ENCODE measurements at regions not wholly inside any gene's neighbourhood (a gene's known extent, or its start where the extent isn't known, plus 50 kb on each side); places are given as distances from the start of the nearest gene placed in this dataset.

GRCh38 chr3:28136607-28137216, 104.7 kb upstream of the CMC1 start:
- Histone ChIP-seq H3K27me3 (ENCODE audit: control insufficient read depth in 4 of 4, insufficient read depth in 4 of 4, low read length in 3 of 4) (no peaks in the 10 kb centered on the region), H3K9ac (ENCODE audit: low read depth in 1 of 2, low read length in 2 of 2) (no peak overlapping the region), H3K27ac (ENCODE audit: low read depth in 1 of 2, low read length in 2 of 2) (no peak overlapping the region), H3K4me3 (ENCODE audit: low read depth in 1 of 3, low read length in 3 of 3) (no peak overlapping the region), H3K36me3 (ENCODE audit: control insufficient read depth in 4 of 4, insufficient read depth in 3 of 4, low read depth in 1 of 4, low read length in 3 of 4) (no peaks in the 10 kb centered on the region), H3K9me3 (ENCODE audit: control insufficient read depth in 4 of 4, low read length in 3 of 4) (no peaks in the 10 kb centered on the region), H3K4me1 (ENCODE audit: control insufficient read depth in 4 of 4, insufficient read depth in 4 of 4, low read length in 3 of 4) (no peaks in the 10 kb centered on the region)
- 84% methylated on average over 2 of the region's 2 CpGs for WGBS
- TF ChIP-seq REST (IDR thresholded peaks at IDR 0.05) (no peak), HNF4A (conservative IDR thresholded peaks at IDR 0.05) (no peak), FOXA2 (IDR thresholded peaks at IDR 0.05) (no peak), YY1 (IDR thresholded peaks at IDR 0.05) (no peak), JUND (IDR thresholded peaks at IDR 0.05) (no peak), RAD21 (IDR thresholded peaks at IDR 0.05) (no peak), NR2F2 (IDR thresholded peaks at IDR 0.05) (no peak)
- TF ChIP-seq, protein P1, sequence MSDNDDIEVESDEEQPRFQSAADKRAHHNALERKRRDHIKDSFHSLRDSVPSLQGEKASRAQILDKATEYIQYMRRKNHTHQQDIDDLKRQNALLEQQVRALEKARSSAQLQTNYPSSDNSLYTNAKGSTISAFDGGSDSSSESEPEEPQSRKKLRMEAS (IDR thresholded peaks at IDR 0.05), result no peak
- no peak for DNase-seq (ENCODE audit: low spot score)

- Histone ChIP-seq H3K27ac (ENCODE audit: low read depth in 1 of 2, low read length in 2 of 2) (no peak overlapping the region), H3K4me3 (ENCODE audit: low read depth in 1 of 3, low read length in 3 of 3) (no peak overlapping the region), H3K9me3 (ENCODE audit: control insufficient read depth in 4 of 4, low read length in 3 of 4) (no peaks in the 10 kb centered on the region), H3K4me1 (ENCODE audit: control insufficient read depth in 4 of 4, insufficient read depth in 4 of 4, low read length in 3 of 4) (no peaks in the 10 kb centered on the region), H3K36me3 (ENCODE audit: control insufficient read depth in 4 of 4, insufficient read depth in 3 of 4, low read depth in 1 of 4, low read length in 3 of 4) (no peaks in the 10 kb centered on the region), H3K27me3 (ENCODE audit: control insufficient read depth in 4 of 4, insufficient read depth in 4 of 4, low read length in 3 of 4) (no peaks in the 10 kb centered on the region), H3K9ac (ENCODE audit: low read depth in 1 of 2, low read length in 2 of 2) (no peak overlapping the region)
- TF ChIP-seq HNF4G (IDR thresholded peaks at IDR 0.05) (no peak), FOXA2 (IDR thresholded peaks at IDR 0.05) (no peak), SP1 (IDR thresholded peaks at IDR 0.05) (no peak), EGR1 (IDR thresholded peaks at IDR 0.05; ENCODE audit: low read depth in 2 of 2) (no peak), REST (IDR thresholded peaks at IDR 0.05) (no peak), GABPA (IDR thresholded peaks at IDR 0.05 in 1 of 2, conservative IDR thresholded peaks at IDR 0.05 in 1 of 2) (no peak), RXRA (IDR thresholded peaks at IDR 0.05) (no peak), FOXA1 (IDR thresholded peaks at IDR 0.05) (no peak), NR2F2 (IDR thresholded peaks at IDR 0.05) (no peak), TAF1 (conservative IDR thresholded peaks at IDR 0.05) (no peak), ATF3 (IDR thresholded peaks at IDR 0.05) (no peak), RAD21 (IDR thresholded peaks at IDR 0.05) (no peak), ZBTB33 (IDR thresholded peaks at IDR 0.05) (no peak)
- TF ChIP-seq, protein P1 (IDR thresholded peaks at IDR 0.05), result no peak
- 67% methylated on average over 6 of the region's 6 CpGs for WGBS
- DNase-seq (ENCODE audit: low spot score), result no peak
Measured at GRCh38 chr3:28138043-28138610, 103.3 kb upstream of the CMC1 start.
